HepG2 (cell line): ENCODE measurements at regions not wholly inside any gene's neighbourhood (a gene's known extent, or its start where the extent isn't known, plus 50 kb on each side); places are given as distances from the start of the nearest gene placed in this dataset.

Source experiments
- HOXA7 ChIP-seq: sonication (generic); formaldehyde crosslinking; IDR thresholded peaks from 2 replicates; pipeline ENCODE4 v1.8.1; 2022; ENCODE audit warnings: mild to moderate bottlenecking, missing genetic modification reagents, moderate library complexity
- SIN3A ChIP-seq: IDR thresholded peaks from 2 replicates; pipeline ENCODE4 v1.6.1; 2011; ENCODE audit warnings: low read depth, mild to moderate bottlenecking, control low read depth, low read length, borderline replicate concordance

GRCh38 chr20:54733687-54734086, 258.3 kb downstream of the DOK5 start:
- TF ChIP-seq HOXA7 (CRISPR knock-in tag) = no peak
- no peak for TF ChIP-seq SIN3A
